ENCODE measurements at regions not wholly inside any gene's neighbourhood (a gene's known extent, or its start where the extent isn't known, plus 50 kb on each side); places are given as distances from the start of the nearest gene placed in this dataset.

- DNase-seq (ENCODE audit: low read depth) = peak; percentile 36
- H3K4me3 ChIP-seq (ENCODE audit: low read depth, low read length) = no peak overlapping the region
- TF ChIP-seq CTCF (IDR thresholded peaks at IDR 0.05; ENCODE audit: insufficient read depth, low read depth, low read length) = no peak
These were observed 651.8 kb upstream of the GOT2 start for GRCh38 chr16:59385959-59386358.

- DNase-seq (ENCODE audit: low read depth) = no peak
- TF ChIP-seq CTCF (IDR thresholded peaks at IDR 0.05; ENCODE audit: insufficient read depth, low read depth, low read length) = no peak
- H3K4me3 ChIP-seq (ENCODE audit: low read depth, low read length) = no peak overlapping the region
These were observed 651.4 kb upstream of the GOT2 start for GRCh38 chr16:59385491-59385890.

GRCh38 chr16:59373632-59374031 lies 639.5 kb upstream of the GOT2 start:
- no peak for DNase-seq (ENCODE audit: low read depth)
- TF ChIP-seq CTCF (IDR thresholded peaks at IDR 0.05; ENCODE audit: insufficient read depth, low read depth, low read length) = no peak
- H3K4me3 ChIP-seq (ENCODE audit: low read depth, low read length) = no peak overlapping the region

GRCh38 chr16:59370717-59371116 lies 636.6 kb upstream of the GOT2 start:
- TF ChIP-seq CTCF (IDR thresholded peaks at IDR 0.05; ENCODE audit: insufficient read depth, low read depth, low read length) = no peak
- no peak for DNase-seq (ENCODE audit: low read depth)
- H3K4me3 ChIP-seq (ENCODE audit: low read depth, low read length) = no peak overlapping the region

GRCh38 chr16:59369523-59369922 lies 635.4 kb upstream of the GOT2 start:
- no peak for TF ChIP-seq CTCF (IDR thresholded peaks at IDR 0.05; ENCODE audit: insufficient read depth, low read depth, low read length)
- DNase-seq (ENCODE audit: low read depth) = no peak
- no peak overlapping the region for H3K4me3 ChIP-seq (ENCODE audit: low read depth, low read length)

GRCh38 chr16:59368586-59368985 lies 634.5 kb upstream of the GOT2 start:
- DNase-seq (ENCODE audit: low read depth) = no peak
- no peak overlapping the region for H3K4me3 ChIP-seq (ENCODE audit: low read depth, low read length)
- TF ChIP-seq CTCF (IDR thresholded peaks at IDR 0.05; ENCODE audit: insufficient read depth, low read depth, low read length) = no peak

GRCh38 chr16:59356709-59357108 lies 622.6 kb upstream of the GOT2 start:
- TF ChIP-seq CTCF (IDR thresholded peaks at IDR 0.05; ENCODE audit: insufficient read depth, low read depth, low read length) = no peak
- DNase-seq (ENCODE audit: low read depth) = no peak
- no peak overlapping the region for H3K4me3 ChIP-seq (ENCODE audit: low read depth, low read length)

All from fibroblast of villous mesenchyme (primary cell).